BJ (cell line): ENCODE measurements at regions not wholly inside any gene's neighbourhood (a gene's known extent, or its start where the extent isn't known, plus 50 kb on each side); places are given as distances from the start of the nearest gene placed in this dataset.

Source experiments
- CTCF ChIA-PET: fragments of 350-600 bp; formaldehyde crosslinking; extraction: SDS; loops from one replicate; lab custom pipeline; 2021; ENCODE audit warnings: antibody characterized with exemption, inconsistent platforms; lab: Yijun Ruan, JAX
- POLR2A ChIA-PET: fragments of 300-600 bp; sonication (Branson Sonifier 250); formaldehyde crosslinking; extraction: SDS; loops from one replicate; lab custom pipeline; 2021; ENCODE audit warnings: antibody characterized with exemption; lab: Charles Lee
- DNase-seq: peaks from one replicate; pipeline ENCODE4 v3.0.0-alpha.2; 2011; ENCODE audit warnings: low read depth
- H3K27me3 ChIP-seq: 2 replicates; pipeline ENCODE4 v1.6.0; 2011; ENCODE audit warnings: low read length; ENCODE audit not compliant: control insufficient read depth, insufficient read depth
- H3K36me3 ChIP-seq: 2 replicates; pipeline ENCODE4 v1.5.1; 2011; ENCODE audit warnings: low read length; ENCODE audit not compliant: control insufficient read depth, insufficient read depth
- H3K4me3 ChIP-seq: 2 replicates; pipeline ENCODE4 v1.5.1; 2011; ENCODE audit warnings: low read depth, mild to moderate bottlenecking, control low read depth, low read length
- TF ChIP-seq, protein P1 (sequence below): IDR thresholded peaks from 2 replicates; pipeline ENCODE4 v1.5.1; 2011; ENCODE audit warnings: low read depth, mild to moderate bottlenecking, control low read depth, inconsistent platforms, low read length, moderate library complexity; ENCODE audit not compliant: insufficient read depth

DNA sequence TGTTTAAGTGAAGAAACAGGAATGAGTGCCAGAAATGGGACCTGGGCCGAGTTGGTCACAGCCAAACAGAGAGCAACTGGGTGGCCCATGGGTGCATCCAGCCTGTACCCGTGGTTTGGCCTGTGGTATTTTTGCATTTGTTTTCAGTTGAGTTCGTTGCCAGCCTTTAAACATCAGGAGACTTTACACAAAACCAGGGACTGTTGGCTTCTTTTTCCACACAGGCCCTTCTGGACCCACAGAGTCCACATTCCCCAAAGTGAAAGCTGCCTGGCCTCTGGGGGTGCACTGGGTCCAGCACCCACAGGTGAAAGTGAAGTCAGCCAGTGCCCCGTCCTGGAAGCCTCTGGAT is 54.1 kb upstream of the TNS3 start:
- no peak for DNase-seq
- ChIA-PET POLR2A (interaction anchor here (0.5 kb wide), 1 partner anchor 1712 kb away, joined by 3 read pairs; no protein-coding TSS in a partner anchor), CTCF (no interaction called here)
- TF ChIP-seq, protein P1, sequence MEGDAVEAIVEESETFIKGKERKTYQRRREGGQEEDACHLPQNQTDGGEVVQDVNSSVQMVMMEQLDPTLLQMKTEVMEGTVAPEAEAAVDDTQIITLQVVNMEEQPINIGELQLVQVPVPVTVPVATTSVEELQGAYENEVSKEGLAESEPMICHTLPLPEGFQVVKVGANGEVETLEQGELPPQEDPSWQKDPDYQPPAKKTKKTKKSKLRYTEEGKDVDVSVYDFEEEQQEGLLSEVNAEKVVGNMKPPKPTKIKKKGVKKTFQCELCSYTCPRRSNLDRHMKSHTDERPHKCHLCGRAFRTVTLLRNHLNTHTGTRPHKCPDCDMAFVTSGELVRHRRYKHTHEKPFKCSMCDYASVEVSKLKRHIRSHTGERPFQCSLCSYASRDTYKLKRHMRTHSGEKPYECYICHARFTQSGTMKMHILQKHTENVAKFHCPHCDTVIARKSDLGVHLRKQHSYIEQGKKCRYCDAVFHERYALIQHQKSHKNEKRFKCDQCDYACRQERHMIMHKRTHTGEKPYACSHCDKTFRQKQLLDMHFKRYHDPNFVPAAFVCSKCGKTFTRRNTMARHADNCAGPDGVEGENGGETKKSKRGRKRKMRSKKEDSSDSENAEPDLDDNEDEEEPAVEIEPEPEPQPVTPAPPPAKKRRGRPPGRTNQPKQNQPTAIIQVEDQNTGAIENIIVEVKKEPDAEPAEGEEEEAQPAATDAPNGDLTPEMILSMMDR, result no peak
- Histone ChIP-seq H3K27me3 (no peaks in the 10 kb centered on the region), H3K4me3 (no peak overlapping the region), H3K36me3 (no peaks in the 10 kb centered on the region)

DNA sequence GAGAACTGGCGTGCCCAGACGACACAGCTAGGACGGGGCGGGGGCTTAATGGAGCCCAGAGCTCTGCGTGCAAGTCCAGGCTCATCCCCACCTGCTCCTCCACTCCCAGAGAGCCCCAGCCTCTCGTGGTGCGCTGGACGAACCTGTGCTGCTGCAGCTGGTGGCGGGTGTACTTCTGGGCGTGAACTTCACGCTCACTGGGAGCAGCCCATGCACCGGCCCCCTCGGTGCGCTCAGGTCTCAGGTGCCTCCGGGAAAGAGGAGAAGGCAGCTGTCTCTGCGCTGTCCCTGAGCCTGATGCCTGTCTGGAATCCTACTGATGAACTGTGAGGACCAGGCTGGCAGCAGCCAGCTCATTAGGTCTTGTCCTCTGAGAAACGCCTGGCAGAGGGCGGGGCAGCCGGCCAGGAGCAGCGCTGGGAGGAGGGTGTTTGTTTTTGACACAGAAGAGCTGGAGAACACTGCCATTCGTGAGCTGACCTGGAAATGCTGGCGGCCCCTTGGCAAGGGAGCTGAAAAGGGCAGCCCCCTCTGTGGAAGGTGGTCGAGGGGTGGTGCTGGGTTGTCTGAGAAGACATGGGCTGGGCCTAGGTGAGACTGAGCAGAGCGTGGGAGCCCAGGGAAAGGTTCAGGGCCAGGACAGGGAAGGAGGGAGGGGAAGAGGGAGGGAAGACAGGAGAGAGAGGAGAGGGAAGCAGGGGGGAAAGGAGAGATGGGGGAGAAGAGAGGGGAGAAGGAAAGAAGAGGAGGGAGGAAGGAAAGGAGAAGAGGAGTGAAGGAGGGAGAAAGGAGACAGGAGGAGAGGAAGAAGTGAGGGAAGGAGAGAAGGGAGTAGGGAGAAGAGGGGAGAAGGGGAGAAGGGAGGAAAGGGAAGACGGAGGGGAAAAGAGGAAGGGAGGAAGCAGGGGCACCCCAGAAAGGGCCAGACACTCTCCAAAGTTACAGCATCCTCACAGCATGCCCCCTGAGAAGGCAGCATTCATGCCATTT is 53.5 kb upstream of the TNS3 start:
- DNase-seq, result no peak
- CTCF ChIA-PET, result no interaction called here

DNA sequence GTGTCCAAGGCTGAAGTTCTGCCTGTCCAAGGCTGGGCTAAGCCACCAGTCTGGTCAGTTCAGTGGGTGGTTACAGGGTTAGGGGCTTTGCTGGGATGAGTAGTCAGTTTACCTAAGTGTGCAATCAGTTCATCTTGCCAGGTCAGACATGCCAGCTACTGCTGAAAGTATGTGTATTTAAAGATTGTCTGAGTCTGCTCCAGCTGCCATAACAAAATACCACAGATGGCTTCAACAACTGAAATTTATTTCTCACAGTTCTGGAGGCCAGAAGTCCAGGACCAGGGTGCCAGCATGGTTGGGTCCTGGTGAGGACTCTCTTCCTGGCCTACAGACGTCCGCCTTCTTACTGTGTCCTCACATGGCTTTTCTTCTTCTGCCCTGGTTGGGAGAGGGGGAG is 52.4 kb upstream of the TNS3 start:
- Histone ChIP-seq H3K36me3 (no peaks in the 10 kb centered on the region), H3K27me3 (no peaks in the 10 kb centered on the region), H3K4me3 (no peak overlapping the region)
- POLR2A ChIA-PET, result no interaction called here
- TF ChIP-seq, protein P1, result no peak
- DNase-seq, result no peak
- CTCF ChIA-PET, result interaction anchor here (1.4 kb wide), 1 partner anchor 42 kb away, joined by 4 read pairs; no protein-coding TSS in a partner anchor

More for the DNA sequence above, 53.5 kb upstream of the TNS3 start:
- Histone ChIP-seq H3K36me3 (no peaks in the 10 kb centered on the region), H3K27me3 (no peaks in the 10 kb centered on the region), H3K4me3 (no peak overlapping the region)
- TF ChIP-seq, protein P1, result no peak
- POLR2A ChIA-PET, result interaction anchor here (0.5 kb wide), 1 partner anchor 1712 kb away, joined by 3 read pairs; no protein-coding TSS in a partner anchor

GRCh38 chr7:47633134-47633533 is 51.2 kb upstream of the TNS3 start:
- TF ChIP-seq, protein P1, result no peak
- Histone ChIP-seq H3K4me3 (no peak overlapping the region), H3K27me3 (no peaks in the 10 kb centered on the region), H3K36me3 (no peaks in the 10 kb centered on the region)
- DNase-seq, result no peak
- ChIA-PET CTCF (interaction anchor here (1.4 kb wide), 1 partner anchor 52 kb away, joined by 3 read pairs; no protein-coding TSS in a partner anchor), POLR2A (no interaction called here)
